Right lobe of liver (tissue), 4 donors: ENCODE measurements at regions not wholly inside any gene's neighbourhood (a gene's known extent, or its start where the extent isn't known, plus 50 kb on each side); places are given as distances from the start of the nearest gene placed in this dataset.

Experiments
- POLR2A ChIP-seq: fragments of 450-650 bp; IDR thresholded peaks from one replicate; pipeline ENCODE4 v1.6.1; 2017; ENCODE audit warnings: antibody characterized with exemption, mild to moderate bottlenecking
- TF ChIP-seq, protein P1 (sequence below), 4 donors: fragments of 200-600 bp in 3 of 4; fragments of 450-650 bp in 1 of 4; IDR thresholded peaks; one replicate each; pipeline versions ENCODE4 v1.5.1 to v1.8.0; 2016 to 2022; ENCODE audit warnings: antibody characterized with exemption in 4 of 4, mild to moderate bottlenecking in 2 of 4
- donor health status: DM: no; HTN: no; CAD: no.
- donor health status: DM: no; HTN: no; CAD: no.
- donor health status: DM: no; HTN: yes; CAD: no.

DNA sequence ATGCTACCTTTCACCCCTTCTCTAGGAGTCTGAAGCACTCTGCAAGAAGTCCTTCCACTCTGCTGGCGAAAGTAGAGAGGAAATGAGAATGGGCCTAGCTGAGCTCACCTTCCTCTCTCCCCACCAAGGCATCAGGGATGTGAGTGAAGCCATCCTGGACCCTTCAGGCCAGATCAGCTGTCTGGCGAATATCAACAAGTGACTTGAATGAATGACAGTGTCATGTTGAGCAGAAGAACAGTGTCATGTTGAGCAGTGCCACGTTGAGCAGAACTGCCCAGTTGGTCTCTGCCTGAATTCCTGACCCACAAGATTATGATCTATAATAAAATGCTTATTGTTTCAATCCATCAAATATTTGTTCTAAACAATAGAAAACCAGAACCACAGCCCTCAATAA is 166.2 kb upstream of the RFC3 start:
- TF ChIP-seq, protein P1, sequence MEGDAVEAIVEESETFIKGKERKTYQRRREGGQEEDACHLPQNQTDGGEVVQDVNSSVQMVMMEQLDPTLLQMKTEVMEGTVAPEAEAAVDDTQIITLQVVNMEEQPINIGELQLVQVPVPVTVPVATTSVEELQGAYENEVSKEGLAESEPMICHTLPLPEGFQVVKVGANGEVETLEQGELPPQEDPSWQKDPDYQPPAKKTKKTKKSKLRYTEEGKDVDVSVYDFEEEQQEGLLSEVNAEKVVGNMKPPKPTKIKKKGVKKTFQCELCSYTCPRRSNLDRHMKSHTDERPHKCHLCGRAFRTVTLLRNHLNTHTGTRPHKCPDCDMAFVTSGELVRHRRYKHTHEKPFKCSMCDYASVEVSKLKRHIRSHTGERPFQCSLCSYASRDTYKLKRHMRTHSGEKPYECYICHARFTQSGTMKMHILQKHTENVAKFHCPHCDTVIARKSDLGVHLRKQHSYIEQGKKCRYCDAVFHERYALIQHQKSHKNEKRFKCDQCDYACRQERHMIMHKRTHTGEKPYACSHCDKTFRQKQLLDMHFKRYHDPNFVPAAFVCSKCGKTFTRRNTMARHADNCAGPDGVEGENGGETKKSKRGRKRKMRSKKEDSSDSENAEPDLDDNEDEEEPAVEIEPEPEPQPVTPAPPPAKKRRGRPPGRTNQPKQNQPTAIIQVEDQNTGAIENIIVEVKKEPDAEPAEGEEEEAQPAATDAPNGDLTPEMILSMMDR (IDR thresholded peaks at IDR 0.05), result no peak
- TF ChIP-seq POLR2A, result no peak
